ENCODE measurements at regions not wholly inside any gene's neighbourhood (a gene's known extent, or its start where the extent isn't known, plus 50 kb on each side); places are given as distances from the start of the nearest gene placed in this dataset.

DNA sequence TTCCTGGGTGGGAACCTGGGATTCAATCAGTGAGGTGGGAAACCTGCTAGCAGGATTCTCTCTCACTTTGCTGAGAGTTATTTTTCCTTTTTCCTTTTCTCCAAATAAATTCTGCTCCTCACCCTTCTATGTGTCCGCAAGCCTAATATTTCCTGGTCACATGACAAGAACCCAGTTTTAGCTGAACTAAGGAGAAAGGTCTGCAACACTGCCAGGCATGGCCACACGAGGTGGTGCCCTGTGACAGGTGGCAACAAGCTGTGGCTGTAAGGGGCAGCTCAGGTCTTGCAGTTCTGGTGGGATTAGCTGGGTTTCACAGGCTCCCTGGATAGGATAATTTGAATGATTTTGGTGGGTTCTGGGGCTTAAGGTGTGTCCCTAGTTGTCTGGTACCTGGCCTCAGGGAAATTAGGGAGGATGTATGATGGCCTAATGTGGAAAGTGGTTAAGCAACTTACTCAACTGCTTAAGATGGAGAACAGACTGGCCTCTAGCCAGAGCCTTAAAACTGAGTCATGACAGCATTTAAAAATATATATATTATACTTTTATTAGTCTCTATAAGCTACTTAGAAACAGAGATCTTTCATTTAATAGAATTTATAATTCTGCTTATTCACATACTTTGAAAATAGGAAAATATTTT is 215.0 kb downstream of the IL15 start:
- TF ChIP-seq, protein P1, sequence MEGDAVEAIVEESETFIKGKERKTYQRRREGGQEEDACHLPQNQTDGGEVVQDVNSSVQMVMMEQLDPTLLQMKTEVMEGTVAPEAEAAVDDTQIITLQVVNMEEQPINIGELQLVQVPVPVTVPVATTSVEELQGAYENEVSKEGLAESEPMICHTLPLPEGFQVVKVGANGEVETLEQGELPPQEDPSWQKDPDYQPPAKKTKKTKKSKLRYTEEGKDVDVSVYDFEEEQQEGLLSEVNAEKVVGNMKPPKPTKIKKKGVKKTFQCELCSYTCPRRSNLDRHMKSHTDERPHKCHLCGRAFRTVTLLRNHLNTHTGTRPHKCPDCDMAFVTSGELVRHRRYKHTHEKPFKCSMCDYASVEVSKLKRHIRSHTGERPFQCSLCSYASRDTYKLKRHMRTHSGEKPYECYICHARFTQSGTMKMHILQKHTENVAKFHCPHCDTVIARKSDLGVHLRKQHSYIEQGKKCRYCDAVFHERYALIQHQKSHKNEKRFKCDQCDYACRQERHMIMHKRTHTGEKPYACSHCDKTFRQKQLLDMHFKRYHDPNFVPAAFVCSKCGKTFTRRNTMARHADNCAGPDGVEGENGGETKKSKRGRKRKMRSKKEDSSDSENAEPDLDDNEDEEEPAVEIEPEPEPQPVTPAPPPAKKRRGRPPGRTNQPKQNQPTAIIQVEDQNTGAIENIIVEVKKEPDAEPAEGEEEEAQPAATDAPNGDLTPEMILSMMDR (IDR thresholded peaks at IDR 0.05; ENCODE audit: low read depth, low read length) = no peak
- TF ChIP-seq POLR2A (IDR thresholded peaks at IDR 0.05; ENCODE audit: extremely low read depth, insufficient read length) (no peak), MYC (IDR thresholded peaks at IDR 0.05; ENCODE audit: low read depth, low read length) (no peak)
- TF ChIP-seq, protein P2, sequence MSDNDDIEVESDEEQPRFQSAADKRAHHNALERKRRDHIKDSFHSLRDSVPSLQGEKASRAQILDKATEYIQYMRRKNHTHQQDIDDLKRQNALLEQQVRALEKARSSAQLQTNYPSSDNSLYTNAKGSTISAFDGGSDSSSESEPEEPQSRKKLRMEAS (IDR thresholded peaks at IDR 0.05; ENCODE audit: low read depth, low read length) = no peak

Measured in NB4 (cell line).